Urothelium cell line (cell line): ENCODE measurements at regions not wholly inside any gene's neighbourhood (a gene's known extent, or its start where the extent isn't known, plus 50 kb on each side); places are given as distances from the start of the nearest gene placed in this dataset.
"Not testable (repeated sequence)": the region's sequence is repeated elsewhere in the genome, so short reads cannot be mapped to it uniquely, and the experiment has no call there.

ENCODE experiments used
- DNase-seq: peaks from one replicate; pipeline ENCODE4 v3.0.0; 2011; ENCODE audit warnings: low spot score, mixed read lengths
- FAIRE-seq: peaks from 2 replicates; lab custom pipeline; 2011; peaks lifted over from hg19 to GRCh38; lab: Jason Lieb, UNC

GRCh38 chr3:11713171-11713570, 69.5 kb upstream of the VGLL4 start:
- DNase-seq (no peak), FAIRE-seq (no peak)

GRCh38 chr3:11712646-11713045, 68.9 kb upstream of the VGLL4 start:
- no peak for DNase-seq
- no peak for FAIRE-seq

GRCh38 chr3:11711876-11712275, 68.2 kb upstream of the VGLL4 start:
- FAIRE-seq (no peak), DNase-seq (no peak)

GRCh38 chr3:11709782-11710181, 66.1 kb upstream of the VGLL4 start:
- no peak for FAIRE-seq
- no peak for DNase-seq

GRCh38 chr3:11707084-11707483, 63.4 kb upstream of the VGLL4 start:
- FAIRE-seq, DNase-seq: not testable (repeated sequence)

- no peak for FAIRE-seq
- DNase-seq = no peak
Observed at GRCh38 chr3:11706604-11707003, 62.9 kb upstream of the VGLL4 start.

GRCh38 chr3:11705049-11705448, 61.3 kb upstream of the VGLL4 start:
- no peak for FAIRE-seq
- DNase-seq = no peak

GRCh38 chr3:11703146-11703545, 59.4 kb upstream of the VGLL4 start:
- no peak for DNase-seq
- no peak for FAIRE-seq

- FAIRE-seq (no peak), DNase-seq (no peak)
Observed at GRCh38 chr3:11699083-11699427, 55.3 kb upstream of the VGLL4 start.

GRCh38 chr3:11698326-11699082, 54.8 kb upstream of the VGLL4 start:
- no peak for FAIRE-seq
- no peak for DNase-seq

GRCh38 chr3:11697701-11698100, 54.0 kb upstream of the VGLL4 start:
- FAIRE-seq = no peak
- DNase-seq = no peak

GRCh38 chr3:11696054-11696453, 52.3 kb upstream of the VGLL4 start:
- FAIRE-seq (no peak), DNase-seq (no peak)
